HG03045 (cell line): ENCODE measurements at regions not wholly inside any gene's neighbourhood (a gene's known extent, or its start where the extent isn't known, plus 50 kb on each side); places are given as distances from the start of the nearest gene placed in this dataset.
"Not testable (repeated sequence)": the region's sequence is repeated elsewhere in the genome, so short reads cannot be mapped to it uniquely, and the experiment has no call there.

Experiments
- ATAC-seq: cut with Tn5 transposase; IDR thresholded peaks from one replicate; pipeline ENCODE4 v1.9.1; 2021; ENCODE audit warnings: mild to moderate bottlenecking, moderate library complexity; ENCODE audit not compliant: unreplicated experiment

- ATAC-seq: no peak
These were observed 224.0 kb downstream of the KTN1 start for GRCh38 chr14:55803873-55804553.

- no peak for ATAC-seq
These were observed 225.2 kb downstream of the KTN1 start for GRCh38 chr14:55805250-55805649.

- ATAC-seq: peak; percentile 62
These were observed 227.3 kb downstream of the KTN1 start for GRCh38 chr14:55807053-55807880.

GRCh38 chr14:55807881-55808379 lies 227.9 kb downstream of the KTN1 start:
- ATAC-seq: no peak

- no peak for ATAC-seq
These were observed 233.6 kb downstream of the KTN1 start for GRCh38 chr14:55813630-55814029.

GRCh38 chr14:55814064-55814463 lies 234.1 kb downstream of the KTN1 start:
- no peak for ATAC-seq

- no peak for ATAC-seq
These were observed 234.9 kb downstream of the KTN1 start for GRCh38 chr14:55814873-55815272.

GRCh38 chr14:55816225-55816624 lies 236.2 kb downstream of the KTN1 start:
- no peak for ATAC-seq

- peak; percentile 90 for ATAC-seq
These were observed 239.8 kb downstream of the KTN1 start for GRCh38 chr14:55819610-55820304.

GRCh38 chr14:55822906-55823305 lies 242.9 kb downstream of the KTN1 start:
- ATAC-seq: no peak

- ATAC-seq: no peak
These were observed 252.3 kb downstream of the KTN1 start for GRCh38 chr14:55832122-55832911.

- no peak for ATAC-seq
These were observed 253.0 kb downstream of the KTN1 start for GRCh38 chr14:55832974-55833373.

- no peak for ATAC-seq
These were observed 254.4 kb downstream of the KTN1 start for GRCh38 chr14:55834390-55834789.

- ATAC-seq: no peak
These were observed 256.0 kb downstream of the KTN1 start for GRCh38 chr14:55835985-55836384.

GRCh38 chr14:55837467-55837866 lies 257.5 kb downstream of the KTN1 start:
- no peak for ATAC-seq

GRCh38 chr14:55838529-55839052 lies 258.6 kb downstream of the KTN1 start:
- no peak for ATAC-seq

- ATAC-seq: not testable (repeated sequence)
These were observed 259.4 kb downstream of the KTN1 start for GRCh38 chr14:55839301-55839947.

- ATAC-seq: no peak
These were observed 260.8 kb downstream of the KTN1 start for GRCh38 chr14:55840821-55841220.

- no peak for ATAC-seq
These were observed 261.6 kb downstream of the KTN1 start for GRCh38 chr14:55841625-55842024.
